Putamen (tissue), 1 donor: ENCODE measurements at regions not wholly inside any gene's neighbourhood (a gene's known extent, or its start where the extent isn't known, plus 50 kb on each side); places are given as distances from the start of the nearest gene placed in this dataset.
A peak's percentile ranks its signal among the peaks of the same experiment; 100 is the strongest.

Experiments used
- DNase-seq: peaks from one replicate; pipeline ENCODE4 v3.0.0-alpha.2; 2016; ENCODE audit warnings: low spot score

GRCh38 chr2:133768658-133769435 is 200.6 kb upstream of the NCKAP5 start:
- DNase-seq: no peak

GRCh38 chr2:133773854-133774653 is 205.8 kb upstream of the NCKAP5 start:
- peak; percentile 80 for DNase-seq

GRCh38 chr2:133774654-133775015 is 206.4 kb upstream of the NCKAP5 start:
- peak; percentile 59 for DNase-seq

GRCh38 chr2:133776936-133777573 is 208.8 kb upstream of the NCKAP5 start:
- DNase-seq: no peak

- no peak for DNase-seq
Measured at GRCh38 chr2:133777574-133777960, 209.3 kb upstream of the NCKAP5 start.

- peak; percentile 82 for DNase-seq
Measured at GRCh38 chr2:133780099-133780996, 212.1 kb upstream of the NCKAP5 start.

- no peak for DNase-seq
Measured at GRCh38 chr2:133780997-133781513, 212.8 kb upstream of the NCKAP5 start.

GRCh38 chr2:133787207-133787606 is 218.9 kb upstream of the NCKAP5 start:
- no peak for DNase-seq

- DNase-seq: no peak
Measured at GRCh38 chr2:133787651-133788050, 219.4 kb upstream of the NCKAP5 start.

- DNase-seq: no peak
Measured at GRCh38 chr2:133788386-133788785, 220.1 kb upstream of the NCKAP5 start.

GRCh38 chr2:133789743-133790142 is 221.5 kb upstream of the NCKAP5 start:
- DNase-seq: no peak

GRCh38 chr2:133790711-133791110 is 222.4 kb upstream of the NCKAP5 start:
- no peak for DNase-seq

- DNase-seq: no peak
Measured at GRCh38 chr2:133791191-133791590, 222.9 kb upstream of the NCKAP5 start.

- no peak for DNase-seq
Measured at GRCh38 chr2:133792223-133792622, 224.0 kb upstream of the NCKAP5 start.

GRCh38 chr2:133794114-133794513 is 225.9 kb upstream of the NCKAP5 start:
- DNase-seq: no peak

- peak; percentile 3 for DNase-seq
Measured at GRCh38 chr2:133801946-133802345, 233.7 kb upstream of the NCKAP5 start.

GRCh38 chr2:133802409-133803039 is 234.3 kb upstream of the NCKAP5 start:
- DNase-seq: no peak

GRCh38 chr2:133806564-133806963 is 238.3 kb upstream of the NCKAP5 start:
- DNase-seq: no peak

- DNase-seq: no peak
Measured at GRCh38 chr2:133809485-133809884, 241.2 kb upstream of the NCKAP5 start.

GRCh38 chr2:133810559-133810958 is 242.3 kb upstream of the NCKAP5 start:
- no peak for DNase-seq
